Non-pigmented ciliary epithelial cell (primary cell): ENCODE measurements at regions not wholly inside any gene's neighbourhood (a gene's known extent, or its start where the extent isn't known, plus 50 kb on each side); places are given as distances from the start of the nearest gene placed in this dataset.
A peak's percentile ranks its signal among the peaks of the same experiment; 100 is the strongest.

Experiments used
- DNase-seq: peaks from one replicate; pipeline ENCODE4 v3.0.0-alpha.2; 2010; ENCODE audit warnings: low read depth

DNA sequence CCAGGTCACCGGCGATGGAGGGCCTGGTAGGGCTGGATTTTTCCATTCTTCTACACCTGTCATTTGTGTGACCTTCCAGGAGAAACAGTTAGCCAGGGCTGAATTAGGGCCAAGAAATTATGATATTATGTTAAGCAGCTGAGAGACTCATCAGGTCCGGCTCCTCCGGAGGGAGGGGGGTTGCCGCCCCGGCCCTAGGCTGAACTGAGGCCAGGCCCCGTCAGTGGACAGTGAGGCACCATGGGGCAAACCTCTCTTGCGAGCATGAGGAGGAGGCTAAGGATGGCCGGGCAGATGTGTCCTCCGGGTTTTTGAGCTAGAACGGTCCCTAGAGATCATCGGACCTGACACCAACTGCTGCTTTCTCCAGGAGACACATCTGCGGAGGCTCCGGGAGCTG lies 150.1 kb downstream of the SOX11 start:
- no peak for DNase-seq

DNA sequence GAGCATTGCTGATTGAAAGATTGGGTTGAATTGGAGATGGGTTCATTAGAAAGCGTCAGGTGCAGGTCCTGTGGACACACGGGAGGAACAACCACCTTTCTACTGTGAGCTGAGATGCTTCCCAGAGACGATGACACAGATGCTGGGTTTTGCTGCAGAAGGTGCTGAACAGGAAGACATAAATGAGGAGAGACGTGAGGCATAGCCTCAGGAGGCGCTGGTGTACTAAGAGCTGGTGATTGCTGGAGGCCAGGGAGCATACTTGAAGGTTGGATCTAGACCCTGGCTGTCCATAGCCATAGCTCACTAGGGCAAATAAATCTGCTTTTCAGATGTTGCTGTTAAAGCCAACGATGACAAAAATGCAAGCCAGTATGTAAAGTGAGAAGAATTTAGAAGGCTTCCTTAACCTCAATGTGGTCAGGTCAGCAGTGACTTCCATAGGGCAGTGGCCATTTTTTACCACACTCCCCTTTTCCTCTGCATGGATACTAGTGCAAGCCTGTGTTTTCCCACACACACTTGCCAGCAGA lies 153.7 kb downstream of the SOX11 start:
- no peak for DNase-seq

DNA sequence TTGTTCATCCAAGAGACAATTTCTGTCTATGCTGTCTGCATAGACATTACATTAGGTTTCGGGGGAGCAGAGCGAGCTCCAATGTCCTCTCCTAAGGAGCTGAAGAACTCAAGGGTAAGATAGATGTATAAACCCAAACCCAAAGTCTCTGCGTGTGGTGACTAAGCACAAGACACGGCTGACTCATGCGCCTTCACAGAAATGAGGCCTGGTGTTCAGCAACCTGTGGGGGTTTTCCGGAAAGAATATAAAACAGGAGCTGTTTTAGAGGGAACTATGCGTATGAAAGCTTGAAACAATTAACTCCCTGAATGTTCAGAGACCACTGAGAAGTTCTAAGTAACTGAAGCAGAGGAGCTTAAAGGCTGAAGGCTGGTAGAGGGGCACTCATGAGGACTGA lies 154.7 kb downstream of the SOX11 start:
- DNase-seq: peak; percentile 15

DNA sequence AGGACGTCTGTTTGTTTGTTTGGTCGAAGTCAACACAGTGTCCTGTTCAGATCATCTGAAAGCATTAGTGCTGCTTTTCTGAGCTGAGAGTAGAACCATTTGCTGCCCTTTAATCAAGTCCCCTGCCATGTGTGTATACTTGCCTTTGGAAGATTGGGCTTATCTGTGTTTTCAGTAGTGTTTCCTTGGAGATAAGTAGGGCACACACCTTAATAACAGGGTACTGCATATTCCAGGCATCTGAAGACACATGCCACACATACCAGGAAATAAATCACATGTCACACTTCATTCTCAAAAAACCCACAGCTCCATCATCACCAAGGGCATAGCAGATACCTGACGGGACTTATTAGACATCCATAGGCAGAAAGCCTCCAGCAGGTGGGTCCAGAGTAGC lies 157.4 kb downstream of the SOX11 start:
- DNase-seq: no peak

DNA sequence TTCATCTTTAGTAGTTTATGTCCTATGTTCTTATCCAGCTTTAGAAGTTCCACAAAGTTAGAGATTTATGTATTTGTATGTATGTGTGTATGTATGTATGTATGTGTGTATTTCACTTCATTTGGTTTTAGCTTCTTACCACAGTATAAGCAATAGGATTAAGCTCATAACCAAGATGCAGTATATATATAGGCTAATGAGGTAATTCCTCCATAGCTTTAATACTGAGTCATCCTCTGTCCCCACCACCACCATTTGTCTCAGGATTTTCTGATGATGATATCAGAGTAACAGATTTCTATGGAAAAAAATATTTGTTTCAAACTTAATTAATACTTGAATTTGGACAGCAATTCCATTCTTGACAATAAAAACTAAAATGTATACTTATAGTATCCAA lies 159.2 kb downstream of the SOX11 start:
- DNase-seq: no peak

DNA sequence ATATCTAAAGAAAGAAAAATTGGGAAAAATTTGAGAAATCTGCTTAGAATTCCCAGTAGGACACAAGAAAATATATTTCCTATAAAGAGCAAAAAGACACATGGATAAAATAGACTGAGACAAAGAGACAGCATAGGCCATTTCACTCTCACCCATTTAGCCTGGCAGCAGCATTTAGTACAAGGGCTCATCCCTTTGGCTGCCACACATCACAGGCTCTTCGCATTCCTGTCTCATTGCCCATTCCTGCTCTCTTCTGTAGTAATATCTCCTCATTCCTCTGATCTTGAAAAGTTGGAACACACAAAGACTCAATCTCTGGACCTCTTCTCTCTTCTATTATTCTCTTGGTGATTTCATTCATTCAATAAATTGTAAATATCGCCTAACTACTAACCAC lies 162.6 kb downstream of the SOX11 start:
- DNase-seq: no peak

GRCh38 chr2:5867056-5867455 lies 174.9 kb downstream of the SOX11 start:
- no peak for DNase-seq

DNA sequence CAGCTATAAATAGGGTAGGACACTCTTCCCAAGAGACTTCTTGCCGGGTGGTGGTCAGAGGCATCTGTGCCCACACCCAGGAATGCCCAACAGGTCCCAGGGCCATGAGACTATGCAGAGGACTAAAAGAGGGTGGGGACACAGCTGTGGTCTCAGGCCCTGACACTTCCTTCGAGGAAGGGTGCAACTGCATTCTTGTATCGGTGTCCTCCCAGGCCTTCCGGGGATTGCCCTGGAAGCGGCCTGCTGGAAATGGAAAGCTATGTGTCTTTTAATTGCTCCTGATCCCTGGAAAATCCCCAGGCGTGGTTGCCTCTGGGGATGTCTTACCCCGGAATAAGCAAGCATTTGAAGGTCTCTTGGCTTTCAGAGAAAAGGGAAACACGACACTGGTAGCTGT lies 176.7 kb downstream of the SOX11 start:
- DNase-seq: no peak

GRCh38 chr2:5869936-5870335 lies 177.8 kb downstream of the SOX11 start:
- no peak for DNase-seq

GRCh38 chr2:5877360-5877759 lies 185.2 kb downstream of the SOX11 start:
- peak; percentile 26 for DNase-seq

DNA sequence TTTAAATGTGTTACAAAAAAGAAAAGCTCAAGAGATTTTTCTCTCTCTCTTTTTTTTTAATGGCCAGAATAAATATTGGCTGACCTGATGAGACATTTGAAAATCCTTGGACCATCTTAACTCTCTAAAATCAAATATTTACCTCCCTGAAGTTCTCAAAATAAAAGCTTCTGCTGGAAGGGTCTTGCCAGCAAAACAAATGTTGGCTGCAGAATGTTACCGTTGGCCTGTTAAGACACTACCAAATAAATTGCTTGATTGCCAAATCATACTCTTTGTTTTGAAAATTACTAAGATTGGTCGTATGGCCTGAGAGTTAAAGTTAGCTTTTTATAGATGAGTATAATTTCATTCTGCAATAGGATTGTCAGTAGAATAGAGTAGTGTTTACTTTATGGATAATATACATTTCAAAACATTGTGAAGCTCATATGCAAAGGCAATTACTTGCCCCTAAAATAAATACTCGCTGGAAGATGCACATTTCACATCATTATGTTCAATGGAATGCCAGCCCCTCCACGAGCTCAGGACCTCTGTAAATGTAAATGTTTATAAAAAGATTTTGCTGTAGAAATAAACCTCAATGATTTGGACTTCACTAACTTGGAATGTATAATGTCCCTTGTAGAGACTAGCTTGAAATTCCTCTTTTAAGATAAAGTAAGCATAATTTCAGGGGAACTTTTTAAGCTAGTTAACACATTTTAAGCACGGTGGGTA lies 193.4 kb downstream of the SOX11 start:
- no peak for DNase-seq

- DNase-seq: no peak
Measured at GRCh38 chr2:5886462-5886861, 194.3 kb downstream of the SOX11 start.

DNA sequence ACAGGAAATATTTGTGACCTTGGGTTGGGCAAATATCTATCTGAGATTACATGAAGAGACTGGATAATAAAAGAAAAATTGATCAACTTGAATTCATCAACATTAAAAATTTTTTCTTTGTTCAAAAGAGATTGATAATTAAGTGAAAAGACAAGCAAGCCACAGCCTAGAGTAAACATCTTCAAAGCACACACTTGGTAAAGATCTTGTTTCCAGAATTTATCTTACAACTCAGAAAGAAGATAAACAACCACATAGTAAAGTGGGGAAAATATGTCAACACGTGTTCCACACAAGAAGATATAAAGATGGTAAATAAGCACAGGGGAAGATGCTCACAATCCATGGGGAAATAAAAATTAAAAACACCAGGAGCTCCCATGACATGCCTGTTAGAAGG lies 195.9 kb downstream of the SOX11 start:
- no peak for DNase-seq

GRCh38 chr2:5889519-5889918 lies 197.3 kb downstream of the SOX11 start:
- DNase-seq: no peak

DNA sequence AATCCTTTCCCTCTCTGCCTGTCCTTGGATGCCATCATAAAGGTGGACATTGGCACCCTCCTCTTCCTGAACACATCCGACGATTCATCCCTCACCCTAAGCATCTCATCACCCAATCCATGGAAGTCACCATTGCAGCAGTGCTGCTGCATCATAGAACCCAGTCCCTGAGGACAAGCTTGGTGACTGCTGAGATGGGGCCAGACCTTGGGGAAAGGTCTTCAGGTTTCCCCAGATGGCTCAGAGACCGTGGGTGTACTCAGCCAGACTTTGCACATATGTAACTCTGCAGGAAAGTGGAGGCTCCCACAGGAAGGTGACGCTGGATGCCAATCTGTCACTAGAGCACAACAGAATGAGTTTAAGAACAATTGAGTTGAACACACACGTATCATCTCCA lies 202.2 kb downstream of the SOX11 start:
- DNase-seq: no peak

DNA sequence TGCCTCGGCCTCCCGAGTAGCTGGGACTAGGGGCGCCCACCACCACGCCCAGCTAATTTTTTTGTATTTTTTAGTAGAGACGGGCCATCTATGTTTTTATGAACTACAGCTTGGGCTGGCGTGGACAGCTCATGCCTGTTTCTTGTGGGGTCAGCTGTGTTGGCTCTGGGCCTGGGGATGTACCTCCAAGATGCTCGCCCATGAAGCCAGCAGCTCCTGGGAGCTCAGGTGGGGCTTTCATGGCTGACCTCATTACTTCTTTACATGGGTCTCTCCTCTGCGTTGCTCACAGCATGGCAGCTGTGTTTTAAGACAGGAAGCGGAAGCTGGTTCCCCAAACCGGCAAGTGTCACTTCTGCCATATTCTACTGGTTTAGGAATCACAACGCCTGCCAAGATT lies 203.1 kb downstream of the SOX11 start:
- no peak for DNase-seq

DNA sequence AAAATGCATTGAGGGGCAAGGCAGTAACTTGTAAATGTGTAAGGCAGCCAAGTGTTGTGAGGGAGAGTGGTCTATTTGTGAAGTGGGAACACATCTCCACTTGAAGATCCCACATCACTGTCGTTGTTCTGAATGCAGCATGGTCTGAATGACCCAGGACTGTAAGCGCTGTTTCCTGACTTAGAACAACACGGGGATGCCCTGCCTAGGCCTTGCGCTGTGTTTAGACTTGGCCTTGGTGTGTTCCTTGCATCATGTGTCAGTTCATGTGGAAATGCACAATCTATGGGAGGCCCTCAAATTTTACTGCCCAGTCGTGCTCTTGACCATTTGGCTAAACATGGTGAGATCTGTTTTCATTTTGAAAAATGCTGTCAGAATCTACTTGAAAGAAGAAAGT lies 205.1 kb downstream of the SOX11 start:
- no peak for DNase-seq

GRCh38 chr2:5898667-5899066 lies 206.5 kb downstream of the SOX11 start:
- no peak for DNase-seq

DNA sequence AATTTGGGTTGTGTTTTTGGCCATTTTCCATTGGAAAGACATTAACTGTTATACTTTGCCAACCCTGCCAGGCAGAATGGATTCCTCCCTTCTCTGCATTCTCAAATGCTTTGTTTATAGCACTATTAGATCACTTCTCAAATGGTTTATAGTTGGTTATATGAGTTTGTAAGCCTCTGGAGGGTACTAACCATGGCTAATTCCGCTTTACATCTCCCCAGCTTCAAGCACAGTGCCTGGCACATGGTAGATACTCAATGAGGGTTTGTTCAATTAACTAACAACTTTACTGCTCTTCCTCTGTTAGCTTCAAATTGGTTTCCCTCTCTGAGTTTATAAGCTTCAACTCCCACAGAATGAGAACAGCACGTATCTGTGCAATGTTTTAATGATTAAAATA lies 213.5 kb downstream of the SOX11 start:
- no peak for DNase-seq

- no peak for DNase-seq
Measured at GRCh38 chr2:5908071-5908470, 215.9 kb downstream of the SOX11 start.

DNA sequence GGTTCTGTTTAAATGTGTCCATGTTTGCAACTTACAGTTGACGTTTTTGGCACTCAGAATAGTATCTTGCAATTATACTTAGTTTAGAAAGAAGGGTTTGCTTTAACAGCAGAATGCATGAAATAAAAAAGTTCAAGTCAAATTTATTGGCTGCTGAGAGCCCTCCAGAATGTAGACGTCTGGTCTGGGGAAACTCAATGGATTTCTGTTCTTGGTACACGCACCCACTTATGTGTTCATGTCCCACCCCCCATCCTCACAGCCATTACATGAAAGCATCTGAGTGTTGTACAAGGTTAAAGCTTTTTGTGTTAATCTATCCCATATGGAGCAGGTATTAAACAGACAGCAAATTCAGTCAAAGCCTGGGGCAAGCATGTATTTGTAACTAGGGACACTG lies 219.5 kb downstream of the SOX11 start:
- DNase-seq: no peak

- no peak for DNase-seq
Measured at GRCh38 chr2:5913711-5914395, 221.7 kb downstream of the SOX11 start.

DNA sequence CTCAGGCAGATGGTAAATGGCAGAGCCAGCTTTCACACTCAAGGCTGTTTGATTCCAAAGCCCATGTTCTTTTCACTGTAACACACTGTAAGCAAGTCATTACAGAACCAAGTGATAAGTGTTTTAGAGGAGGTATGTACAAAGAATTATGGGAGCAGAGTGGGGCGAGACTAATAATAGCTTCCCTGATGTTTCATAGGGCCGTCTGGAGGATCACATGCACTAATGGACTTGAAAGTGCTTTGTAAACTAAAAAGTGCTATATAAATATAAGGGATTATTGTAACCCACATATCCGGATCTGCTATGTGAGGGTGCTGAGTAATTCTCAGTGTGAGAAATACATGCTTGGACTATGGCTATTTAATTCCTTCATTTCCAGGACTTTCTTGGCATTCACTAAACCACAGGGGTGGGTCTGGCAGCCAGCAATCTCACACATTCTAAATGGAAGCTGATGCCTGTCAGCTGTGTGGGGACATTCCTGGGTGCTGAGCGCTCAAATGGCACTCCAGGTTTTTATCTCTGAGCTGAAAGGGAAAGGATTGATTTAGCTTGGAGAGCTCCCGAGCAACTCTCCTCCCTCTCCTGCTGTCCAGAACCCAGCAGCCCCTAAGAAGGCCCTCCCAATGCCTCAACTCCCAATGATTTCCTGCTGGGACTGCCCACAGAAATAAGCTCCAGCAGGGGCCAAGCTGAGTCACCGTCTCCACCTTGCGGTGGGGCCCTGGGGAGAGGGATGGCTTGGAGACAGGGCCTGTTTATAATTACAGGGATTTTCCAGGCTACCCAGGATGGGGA lies 222.8 kb downstream of the SOX11 start:
- DNase-seq: peak; percentile 59
